ACC112 (cell line): ENCODE measurements at regions not wholly inside any gene's neighbourhood (a gene's known extent, or its start where the extent isn't known, plus 50 kb on each side); places are given as distances from the start of the nearest gene placed in this dataset.

Source experiments
- H2AFZ ChIP-seq: fragments of 200-600 bp; sonication (generic); one replicate; pipeline ENCODE4 v1.6.0; 2017; ENCODE audit warnings: antibody characterized with exemption, low read length; ENCODE audit not compliant: unreplicated experiment
- H3K27ac ChIP-seq: fragments of 200-600 bp; sonication (generic); 2 replicates; pipeline ENCODE4 v1.5.1; 2014; ENCODE audit warnings: low read depth, mild to moderate bottlenecking, antibody characterized with exemption, low read length, moderate library complexity
- H3K27me3 ChIP-seq: fragments of 200-600 bp; sonication (generic); 2 replicates; pipeline ENCODE4 v1.6.1; 2014; ENCODE audit warnings: mild to moderate bottlenecking, antibody characterized with exemption, low read length, moderate library complexity, mixed read lengths; ENCODE audit not compliant: insufficient read depth
- H3K36me3 ChIP-seq: fragments of 200-600 bp; sonication (generic); 2 replicates; pipeline ENCODE4 v1.6.1; 2016; ENCODE audit warnings: mild to moderate bottlenecking, antibody characterized with exemption, low read length, moderate library complexity, mixed read lengths; ENCODE audit not compliant: insufficient read depth
- H3K4me1 ChIP-seq: fragments of 200-600 bp; sonication (generic); one replicate; pipeline ENCODE4 v1.6.1; 2016; ENCODE audit warnings: low read length, mixed read lengths; ENCODE audit not compliant: insufficient read depth, unreplicated experiment, control insufficient read depth
- H3K4me3 ChIP-seq: fragments of 200-600 bp; sonication (generic); 2 replicates; pipeline ENCODE4 v1.5.1; 2014; ENCODE audit warnings: mild to moderate bottlenecking, low read depth, low read length
- H3K79me2 ChIP-seq: fragments of 200-600 bp; sonication (generic); one replicate; pipeline ENCODE4 v1.6.0; 2016; ENCODE audit warnings: low read length; ENCODE audit not compliant: control insufficient read depth, unreplicated experiment, insufficient read depth

DNA sequence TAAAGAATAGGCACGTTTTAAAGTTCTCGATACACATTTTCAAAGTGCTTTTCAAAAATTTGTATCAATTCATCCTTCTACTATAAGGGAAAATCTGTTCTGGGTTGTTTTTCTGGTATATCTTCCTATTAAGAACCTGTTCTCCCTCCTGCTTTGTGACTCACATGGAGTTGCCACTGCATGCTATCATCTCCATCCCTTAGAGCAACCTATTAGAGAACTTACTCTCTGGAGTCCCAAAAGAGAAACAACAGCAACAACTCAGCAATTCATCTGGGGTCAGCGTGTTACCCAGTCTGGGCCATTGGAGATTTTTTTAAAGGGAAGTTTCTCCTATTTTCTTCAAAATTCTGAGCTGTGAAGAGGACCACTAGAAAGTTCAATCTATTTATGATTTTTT lies 227.4 kb downstream of the HLX start:
- no peaks in the 10 kb centered on the region for H3K27me3 ChIP-seq
- H2AFZ ChIP-seq, result no peak overlapping the region
- H3K36me3 ChIP-seq, result no peaks in the 10 kb centered on the region
- H3K79me2 ChIP-seq, result no peaks in the 10 kb centered on the region
- no peak overlapping the region for H3K4me3 ChIP-seq
- peaks cover 8% of the 10 kb centered on the region for H3K4me1 ChIP-seq
- H3K27ac ChIP-seq, result no peak overlapping the region

DNA sequence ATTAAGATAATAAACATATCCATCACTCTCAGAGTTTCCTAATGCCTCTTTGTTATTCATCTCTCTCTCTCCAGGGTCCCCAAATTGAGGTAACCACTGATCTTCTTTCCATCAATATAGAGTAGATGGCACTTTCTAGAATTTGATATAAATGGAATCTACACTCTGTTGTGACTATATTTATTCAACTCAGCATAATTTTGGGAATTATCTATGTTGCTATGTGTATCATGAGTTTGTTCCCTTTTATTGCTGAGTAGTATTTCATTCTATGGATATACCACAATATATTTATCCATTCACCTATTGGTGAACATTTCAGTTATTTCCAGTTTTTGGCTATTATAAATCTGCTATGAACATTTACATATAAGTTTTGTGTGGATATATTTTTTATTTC lies 230.7 kb downstream of the HLX start:
- no peaks in the 10 kb centered on the region for H3K36me3 ChIP-seq
- H3K27ac ChIP-seq, result no peak overlapping the region
- H3K4me1 ChIP-seq, result no peaks in the 10 kb centered on the region
- H2AFZ ChIP-seq, result no peak overlapping the region
- H3K4me3 ChIP-seq, result no peak overlapping the region
- no peaks in the 10 kb centered on the region for H3K79me2 ChIP-seq
- no peaks in the 10 kb centered on the region for H3K27me3 ChIP-seq

DNA sequence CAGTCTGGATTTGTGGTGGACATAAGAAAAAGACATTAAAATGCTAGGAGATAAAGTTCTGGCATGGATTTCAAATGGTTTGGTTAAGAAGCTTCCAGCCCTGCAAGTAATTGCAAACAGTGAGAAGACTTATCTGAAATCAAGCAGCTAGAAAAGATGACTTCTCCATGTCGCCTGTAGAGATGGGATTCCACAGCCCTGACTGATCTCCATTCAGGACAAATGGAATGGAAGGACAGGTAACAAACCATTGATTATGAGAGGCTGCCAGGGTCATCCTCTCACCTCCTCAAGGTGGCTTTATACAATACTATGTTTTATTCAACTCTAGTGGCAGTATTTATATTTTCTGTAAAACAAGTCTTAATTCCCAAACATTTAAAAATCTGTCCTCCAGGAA lies 237.9 kb downstream of the HLX start:
- no peaks in the 10 kb centered on the region for H3K27me3 ChIP-seq
- peak overlapping the region; percentile 79 for H3K27ac ChIP-seq
- H3K4me1 ChIP-seq, result peaks cover 20% of the 10 kb centered on the region
- no peaks in the 10 kb centered on the region for H3K79me2 ChIP-seq
- no peak overlapping the region for H2AFZ ChIP-seq
- no peak overlapping the region for H3K4me3 ChIP-seq
- no peaks in the 10 kb centered on the region for H3K36me3 ChIP-seq

DNA sequence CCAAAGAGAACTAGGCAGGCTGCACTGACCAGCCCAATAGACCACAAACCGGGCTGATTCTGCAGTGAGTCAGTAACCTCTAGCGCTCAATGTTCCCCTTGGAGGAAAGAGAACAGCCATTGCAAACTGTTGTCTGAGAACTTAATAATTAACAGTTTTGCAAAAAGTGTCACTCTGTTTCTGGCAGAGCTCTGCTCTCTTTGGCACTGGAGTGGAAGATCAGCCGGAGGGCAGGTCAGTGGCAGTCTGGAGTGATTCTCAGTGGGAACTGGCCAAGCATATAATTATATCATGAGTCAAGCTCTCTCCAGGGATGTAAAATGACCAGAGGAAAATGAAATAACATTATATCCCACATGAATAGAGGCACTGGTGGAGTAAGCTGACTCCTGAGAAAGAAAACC lies 238.3 kb downstream of the HLX start:
- H2AFZ ChIP-seq, result peak overlapping the region; percentile 81
- H3K4me3 ChIP-seq, result no peak overlapping the region
- H3K27me3 ChIP-seq, result no peaks in the 10 kb centered on the region
- H3K36me3 ChIP-seq, result no peaks in the 10 kb centered on the region
- peaks cover 20% of the 10 kb centered on the region for H3K4me1 ChIP-seq
- H3K79me2 ChIP-seq, result no peaks in the 10 kb centered on the region
- peak overlapping the region; percentile 79 for H3K27ac ChIP-seq

DNA sequence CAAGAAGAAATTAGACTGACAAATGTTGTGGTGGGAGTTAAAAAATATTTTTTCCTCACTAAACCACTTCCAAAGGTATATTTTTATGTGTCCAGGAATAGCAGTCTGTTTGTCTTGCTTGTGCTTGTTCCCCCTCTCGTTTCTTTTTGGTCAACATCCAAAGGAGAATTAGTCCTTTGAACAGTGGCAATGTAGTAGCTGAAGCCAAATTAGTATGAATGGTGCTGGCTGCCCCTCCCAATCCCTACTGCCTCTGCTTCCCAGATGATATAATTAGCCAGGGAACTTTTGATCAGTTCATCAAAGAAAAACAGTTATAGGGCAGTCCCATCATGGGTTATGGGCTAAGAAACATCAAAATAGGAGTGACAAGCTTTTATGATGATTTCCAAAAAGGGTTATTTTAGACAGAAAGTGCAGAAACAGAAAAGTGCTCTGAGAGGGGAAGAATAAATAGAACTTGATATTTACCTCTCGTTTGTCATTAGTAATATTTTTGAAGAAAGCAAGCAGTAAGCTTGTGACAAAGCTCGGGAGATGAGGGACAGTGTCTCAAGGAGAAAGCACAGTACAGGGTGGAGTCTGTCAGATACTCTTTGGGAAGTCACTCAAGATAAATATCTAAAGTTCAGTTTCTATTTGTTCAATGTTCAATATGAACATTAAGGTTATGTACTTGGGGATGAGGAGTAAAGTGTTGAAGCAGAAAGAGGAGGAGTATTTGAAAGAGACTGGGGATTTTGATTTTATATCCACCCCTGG lies 239.1 kb downstream of the HLX start:
- Histone ChIP-seq H2AFZ (peak overlapping the region; percentile 17), H3K27ac (peak overlapping the region; percentile 79), H3K4me3 (no peak overlapping the region), H3K27me3 (no peaks in the 10 kb centered on the region), H3K4me1 (peaks cover 20% of the 10 kb centered on the region), H3K79me2 (no peaks in the 10 kb centered on the region), H3K36me3 (no peaks in the 10 kb centered on the region)

DNA sequence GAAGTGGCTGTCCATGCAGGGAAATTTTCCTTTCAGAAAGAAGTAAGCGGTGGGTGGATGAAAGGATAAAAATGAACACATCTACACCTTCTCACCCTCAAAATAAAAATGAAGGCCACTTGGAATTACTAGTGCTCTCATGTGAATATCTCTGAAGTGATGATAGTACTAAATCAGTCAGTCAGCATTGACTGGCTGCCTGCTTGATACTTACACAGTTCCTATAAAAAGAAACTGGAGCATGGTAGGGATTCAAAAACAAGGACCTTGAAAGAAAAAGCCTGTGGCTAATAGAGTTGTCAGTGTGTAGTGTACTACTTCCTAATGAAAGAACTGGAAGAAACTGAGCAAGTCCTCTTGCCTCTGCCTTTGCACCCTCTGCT lies 239.7 kb downstream of the HLX start:
- no peak overlapping the region for H3K27ac ChIP-seq
- H3K36me3 ChIP-seq, result no peaks in the 10 kb centered on the region
- no peaks in the 10 kb centered on the region for H3K27me3 ChIP-seq
- H3K79me2 ChIP-seq, result no peaks in the 10 kb centered on the region
- no peak overlapping the region for H3K4me3 ChIP-seq
- H2AFZ ChIP-seq, result peak overlapping the region; percentile 17
- peaks cover 20% of the 10 kb centered on the region for H3K4me1 ChIP-seq

DNA sequence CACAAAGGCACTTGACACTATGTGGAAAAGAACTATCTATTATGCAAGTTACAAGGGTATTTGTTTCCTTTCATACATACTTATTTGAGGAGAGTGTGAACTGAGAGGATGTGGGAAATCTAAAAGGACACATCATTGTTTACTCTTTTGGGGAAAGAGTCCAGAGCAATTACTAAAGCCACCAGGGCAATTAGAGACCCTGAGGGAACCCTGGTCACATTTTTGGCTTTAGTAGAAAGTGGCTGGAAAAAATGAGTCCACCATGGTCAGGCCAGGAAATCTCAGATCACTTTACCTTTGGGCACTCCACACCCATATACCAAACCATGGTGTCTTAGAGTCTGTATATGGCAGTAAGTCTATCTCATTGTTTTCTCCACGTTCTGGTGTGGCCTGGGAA lies 243.3 kb downstream of the HLX start:
- Histone ChIP-seq H3K4me1 (peaks cover 13% of the 10 kb centered on the region), H3K27me3 (no peaks in the 10 kb centered on the region), H2AFZ (no peak overlapping the region), H3K79me2 (no peaks in the 10 kb centered on the region), H3K36me3 (no peaks in the 10 kb centered on the region), H3K27ac (no peak overlapping the region), H3K4me3 (no peak overlapping the region)

DNA sequence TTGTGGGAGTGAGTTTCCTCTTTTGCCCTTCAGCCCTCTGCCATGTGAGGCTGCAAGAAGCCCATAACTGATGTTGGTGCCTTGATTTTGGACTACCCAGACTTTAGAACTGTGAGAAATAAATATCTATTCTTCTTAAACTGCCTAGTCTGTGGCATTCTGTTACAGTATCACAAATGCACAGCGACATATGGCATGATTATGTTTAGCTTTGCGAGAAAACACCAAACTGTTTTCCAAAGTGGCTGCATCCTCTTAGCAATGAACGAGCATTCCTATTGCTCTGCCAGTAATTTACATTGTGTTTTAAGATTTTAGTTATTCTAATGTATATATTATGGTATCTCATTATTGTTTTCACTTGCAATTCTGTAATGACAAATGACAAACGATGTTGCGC lies 246.7 kb downstream of the HLX start:
- Histone ChIP-seq H3K27ac (no peak overlapping the region), H2AFZ (no peak overlapping the region), H3K27me3 (no peaks in the 10 kb centered on the region), H3K79me2 (no peaks in the 10 kb centered on the region), H3K4me1 (no peaks in the 10 kb centered on the region), H3K36me3 (no peaks in the 10 kb centered on the region), H3K4me3 (no peak overlapping the region)

DNA sequence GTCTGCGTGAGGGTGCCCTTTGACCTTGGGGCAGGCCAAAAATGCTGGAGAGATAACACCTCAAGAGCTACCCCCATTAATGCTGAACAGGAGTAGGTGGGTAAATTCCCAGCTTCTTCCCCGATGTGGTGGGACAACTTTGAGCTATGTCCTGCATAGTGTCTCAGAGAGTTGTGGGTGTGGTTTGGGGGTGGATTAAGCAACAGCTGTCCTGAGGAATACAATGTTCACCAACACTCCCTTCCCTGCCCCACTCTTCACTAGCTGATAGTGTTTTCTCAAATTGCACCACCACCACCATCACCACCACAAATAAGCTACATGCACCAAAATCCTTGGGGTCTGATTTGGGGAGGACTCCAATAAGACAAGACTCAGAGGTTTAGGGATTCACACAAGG lies 258.4 kb downstream of the HLX start:
- Histone ChIP-seq H2AFZ (no peak overlapping the region), H3K27me3 (no peaks in the 10 kb centered on the region), H3K36me3 (no peaks in the 10 kb centered on the region), H3K27ac (no peak overlapping the region), H3K4me1 (no peaks in the 10 kb centered on the region), H3K79me2 (no peaks in the 10 kb centered on the region), H3K4me3 (no peak overlapping the region)

DNA sequence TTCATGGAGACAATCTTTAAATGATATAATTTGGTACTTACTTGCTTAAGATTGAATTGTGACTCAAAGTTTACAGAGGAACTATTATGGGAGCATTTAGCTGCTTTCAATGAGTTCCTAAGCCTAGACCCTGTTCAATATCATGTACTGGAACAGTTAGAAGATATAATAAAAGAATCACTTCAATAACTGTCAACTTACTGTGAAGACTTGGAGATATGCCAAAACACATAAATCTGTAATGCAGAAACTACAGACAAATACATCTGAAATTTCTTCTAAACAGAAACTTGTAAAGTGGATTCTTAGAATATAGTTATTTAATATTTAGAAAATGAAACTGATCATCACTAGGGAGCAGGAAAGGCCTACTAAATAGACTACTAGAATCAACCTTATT lies 259.3 kb downstream of the HLX start:
- Histone ChIP-seq H3K4me1 (no peaks in the 10 kb centered on the region), H3K4me3 (no peak overlapping the region), H3K79me2 (no peaks in the 10 kb centered on the region), H3K27me3 (no peaks in the 10 kb centered on the region), H3K36me3 (no peaks in the 10 kb centered on the region), H2AFZ (no peak overlapping the region), H3K27ac (no peak overlapping the region)

DNA sequence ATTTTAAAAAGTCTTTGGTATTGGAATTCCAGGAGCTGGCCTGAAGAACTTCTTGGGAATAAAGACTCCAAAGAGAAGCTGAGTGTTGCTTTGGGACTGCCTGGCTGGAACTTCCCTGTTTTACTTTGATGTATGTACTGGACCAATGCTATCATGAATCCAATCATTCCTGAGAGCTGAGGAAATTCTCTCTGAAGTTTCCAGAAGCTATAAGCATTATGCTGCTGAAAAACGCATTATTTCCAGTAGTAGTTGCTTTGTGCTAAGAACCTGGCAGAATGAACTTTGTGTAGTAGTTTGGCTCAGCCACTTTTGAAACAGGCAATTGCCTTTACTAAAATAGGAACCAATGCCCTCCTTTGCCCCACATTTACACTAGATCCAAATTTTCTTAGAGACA lies 260.7 kb downstream of the HLX start:
- Histone ChIP-seq H2AFZ (no peak overlapping the region), H3K36me3 (no peaks in the 10 kb centered on the region), H3K27ac (no peak overlapping the region), H3K4me1 (no peaks in the 10 kb centered on the region), H3K79me2 (no peaks in the 10 kb centered on the region), H3K4me3 (no peak overlapping the region), H3K27me3 (no peaks in the 10 kb centered on the region)
